Esophagus squamous epithelium (tissue), 5 donors: ENCODE measurements at regions not wholly inside any gene's neighbourhood (a gene's known extent, or its start where the extent isn't known, plus 50 kb on each side); places are given as distances from the start of the nearest gene placed in this dataset.

ENCODE experiments used
- DNase-seq: peaks from one replicate; lab custom pipeline; 2025; lab: John Stamatoyannopoulos, UW
- H3K27ac ChIP-seq, 4 donors: fragments of 200-600 bp; sonication (generic); one replicate each; pipeline ENCODE4 v1.5.1; 2016 to 2019; ENCODE audit warnings: mild to moderate bottlenecking in 1 of 4
- H3K27me3 ChIP-seq, 4 donors: fragments of 200-600 bp; sonication (generic); 1 replicate in 3 of 4; 2 replicates in 1 of 4; pipeline versions ENCODE4 v1.5.1 to v1.6.0; 2017 to 2021; ENCODE audit warnings: antibody characterized with exemption in 1 of 4
- H3K36me3 ChIP-seq, 3 donors: fragments of 200-600 bp; sonication (generic); one replicate each; pipeline ENCODE4 v1.5.1; 2016 to 2019
- H3K4me1 ChIP-seq, 3 donors: fragments of 200-600 bp; sonication (generic); one replicate each; pipeline ENCODE4 v1.5.1; 2017 to 2019
- H3K4me3 ChIP-seq, 4 donors: fragments of 200-600 bp; sonication (generic); 1 replicate in 3 of 4; 2 replicates in 1 of 4; pipeline ENCODE4 v1.5.1; 2016 to 2019; ENCODE audit warnings: mild to moderate bottlenecking in 2 of 4, moderate library complexity in 1 of 4
- H3K9me3 ChIP-seq, 3 donors: fragments of 200-600 bp; sonication (generic); one replicate each; pipeline ENCODE4 v1.5.1; 2016 to 2019
- CTCF ChIP-seq, 6 experiments: fragments of 450-650 bp in 4 of 6; fragments of 200-600 bp in 2 of 6; sonication (generic) in 2 of 6; IDR thresholded peaks; one replicate each; pipeline ENCODE4 v1.5.1; 2016 to 2019; ENCODE audit warnings: antibody characterized with exemption in 6 of 6, mild to moderate bottlenecking in 4 of 6, moderate library complexity in 4 of 6
- POLR2A ChIP-seq, 4 donors: fragments of 450-650 bp; IDR thresholded peaks; one replicate each; pipeline ENCODE4 v1.6.1; 2017; ENCODE audit warnings: antibody characterized with exemption in 4 of 4, mild to moderate bottlenecking in 4 of 4, moderate library complexity in 3 of 4
- WGBS, 2 donors: methylation state at CpG; one replicate each; pipeline ENCODE4 v1.1.5; 2018; 5-methylcytosine and 5-hydroxymethylcytosine counted together
- intact Hi-C: fragments of 100-400 bp; cut with DNase I; formaldehyde crosslinking; loops from one replicate; pipeline ENCODE4 v1.15.0; 2022
- donor health status: DM: yes; HTN: yes; CAD: no.

DNA sequence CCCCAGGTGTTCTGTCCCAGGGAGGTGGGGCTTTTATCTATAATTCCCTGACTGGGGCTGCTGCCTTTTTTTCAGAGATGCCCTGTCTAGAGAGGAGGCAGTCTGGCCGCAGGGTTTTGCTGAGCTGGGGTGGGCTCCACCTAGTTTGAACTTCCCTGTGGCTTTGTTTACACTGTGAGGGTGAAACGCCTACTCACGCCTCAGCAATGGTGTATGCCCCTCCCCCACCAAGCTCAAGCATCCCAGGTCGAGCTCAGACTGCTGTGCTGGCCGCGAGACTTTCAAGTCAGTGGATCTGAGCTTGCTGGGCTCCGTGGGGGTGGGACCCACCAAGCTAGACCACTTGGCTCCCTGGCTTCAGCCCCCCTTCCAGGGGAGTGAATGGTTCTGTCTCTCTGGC is 124.3 kb downstream of the CENPF start:
- TF ChIP-seq CTCF (IDR thresholded peaks at IDR 0.05): no peak
- no peak for TF ChIP-seq POLR2A (IDR thresholded peaks at IDR 0.05)
- intact Hi-C loops: no loop called here

DNA sequence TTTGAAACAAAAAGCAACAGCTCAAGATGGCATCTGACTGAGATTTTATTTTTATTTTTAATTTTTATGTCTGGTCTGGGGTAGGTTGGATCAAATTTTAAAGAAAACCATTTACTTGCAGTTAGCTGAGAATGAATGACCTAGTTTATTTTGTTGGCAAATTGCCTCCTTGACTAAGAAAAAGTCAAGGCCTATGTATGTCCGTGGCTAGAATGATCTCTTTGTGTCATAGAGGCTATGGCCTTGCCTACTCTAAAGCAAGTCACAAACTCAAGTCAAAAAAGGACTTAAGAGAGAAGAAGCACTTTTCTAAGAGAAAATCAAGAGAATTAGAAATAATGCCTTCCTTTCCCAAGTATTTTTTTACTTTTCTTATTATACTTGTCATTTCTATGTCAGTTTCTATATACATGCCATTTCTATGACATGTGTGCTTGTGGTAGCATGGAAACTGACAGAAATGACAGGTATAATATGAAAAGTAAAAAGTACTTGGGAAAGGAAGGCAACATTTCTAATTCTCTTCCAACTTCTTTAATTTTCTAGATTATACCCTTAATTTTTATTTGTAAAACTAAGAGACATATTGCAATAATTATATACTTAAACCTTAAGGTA is 136.7 kb downstream of the CENPF start:
- no peak for DNase-seq
- Histone ChIP-seq H3K9me3 (no peaks in the 10 kb centered on the region), H3K27ac (no peak overlapping the region), H3K27me3 (no peaks in the 10 kb centered on the region), H3K4me1 (no peaks in the 10 kb centered on the region), H3K36me3 (no peaks in the 10 kb centered on the region), H3K4me3 (no peak overlapping the region)
- intact Hi-C loops: no loop called here
- WGBS, 2 donors: 23 to 35% methylated on average over 1 of the region's 1 CpG
- TF ChIP-seq POLR2A (IDR thresholded peaks at IDR 0.05): no peak
- no peak for TF ChIP-seq CTCF (IDR thresholded peaks at IDR 0.05)

More for the DNA sequence above, 124.3 kb downstream of the CENPF start:
- no peak overlapping the region for H3K4me3 ChIP-seq
- H3K27ac ChIP-seq: no peak overlapping the region
- no peaks in the 10 kb centered on the region for H3K9me3 ChIP-seq
- WGBS, 2 donors: 16 to 18% methylated on average over 4 to 6 of the region's 7 CpGs
- H3K36me3 ChIP-seq: no peaks in the 10 kb centered on the region
- DNase-seq: no peak
- no peaks in the 10 kb centered on the region for H3K27me3 ChIP-seq
- no peaks in the 10 kb centered on the region for H3K4me1 ChIP-seq

DNA sequence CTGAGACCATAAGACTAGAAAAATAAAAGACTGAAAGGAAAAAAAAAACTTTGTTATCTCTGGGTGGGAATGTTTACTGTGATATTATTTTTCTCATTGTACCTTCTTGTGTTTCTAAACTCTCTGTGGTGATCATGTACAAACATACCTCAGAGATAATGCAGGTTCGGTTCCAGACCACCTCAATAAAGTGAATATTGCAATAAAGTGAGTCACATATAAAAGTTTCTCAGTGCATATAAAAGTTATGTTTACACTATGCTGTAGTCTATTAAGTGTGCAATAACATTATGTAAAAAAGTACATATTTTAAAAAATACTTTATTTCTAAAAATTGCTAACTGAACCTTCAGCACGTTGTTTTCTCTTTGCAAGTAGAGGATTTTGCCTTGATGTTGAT is 137.5 kb downstream of the CENPF start:
- TF ChIP-seq CTCF (IDR thresholded peaks at IDR 0.05): no peak
- H3K27ac ChIP-seq: no peak overlapping the region
- intact Hi-C loops: no loop called here
- H3K4me1 ChIP-seq: no peaks in the 10 kb centered on the region
- no peaks in the 10 kb centered on the region for H3K36me3 ChIP-seq
- no peak for DNase-seq
- H3K27me3 ChIP-seq: no peaks in the 10 kb centered on the region
- 51 to 57% methylated on average over 2 of the region's 2 CpGs for WGBS, 2 donors
- no peaks in the 10 kb centered on the region for H3K9me3 ChIP-seq
- H3K4me3 ChIP-seq: no peak overlapping the region

DNA sequence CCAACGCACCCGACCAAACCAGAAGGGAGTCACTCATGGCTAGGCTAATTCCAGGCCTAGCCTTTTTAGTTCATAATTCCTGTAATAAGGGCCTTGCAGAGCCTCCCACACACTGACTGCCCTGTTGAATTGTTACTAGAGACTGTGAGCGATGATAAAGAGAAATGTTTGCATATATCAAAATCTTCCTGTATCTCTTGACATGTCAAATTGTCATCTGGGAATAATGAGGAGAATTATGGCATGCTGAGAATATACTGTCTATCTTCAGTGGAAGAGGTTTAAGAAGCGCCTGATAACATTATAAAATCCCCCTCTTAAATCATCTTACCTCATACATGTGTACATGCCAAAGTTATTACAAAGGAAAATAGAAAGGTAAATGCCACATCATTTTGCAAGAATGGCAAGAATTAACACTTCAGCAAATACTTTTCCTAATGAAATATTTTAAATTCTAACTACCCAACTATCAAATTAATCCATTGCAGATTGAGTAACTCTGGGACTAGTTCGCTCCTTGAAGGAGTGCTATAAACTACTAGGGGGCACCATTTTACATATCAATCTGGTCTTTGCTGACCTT is 144.1 kb downstream of the CENPF start:
- DNase-seq: no peak
- Histone ChIP-seq H3K4me1 (no peaks in the 10 kb centered on the region), H3K36me3 (no peaks in the 10 kb centered on the region), H3K27ac (no peak overlapping the region), H3K27me3 (no peaks in the 10 kb centered on the region), H3K4me3 (no peak overlapping the region), H3K9me3 (no peaks in the 10 kb centered on the region)
- WGBS, 2 donors: 76 to 77% methylated on average over 5 of the region's 5 CpGs
- intact Hi-C loops: no loop called here
- no peak for TF ChIP-seq CTCF (IDR thresholded peaks at IDR 0.05)
- no peak for TF ChIP-seq POLR2A (IDR thresholded peaks at IDR 0.05)

DNA sequence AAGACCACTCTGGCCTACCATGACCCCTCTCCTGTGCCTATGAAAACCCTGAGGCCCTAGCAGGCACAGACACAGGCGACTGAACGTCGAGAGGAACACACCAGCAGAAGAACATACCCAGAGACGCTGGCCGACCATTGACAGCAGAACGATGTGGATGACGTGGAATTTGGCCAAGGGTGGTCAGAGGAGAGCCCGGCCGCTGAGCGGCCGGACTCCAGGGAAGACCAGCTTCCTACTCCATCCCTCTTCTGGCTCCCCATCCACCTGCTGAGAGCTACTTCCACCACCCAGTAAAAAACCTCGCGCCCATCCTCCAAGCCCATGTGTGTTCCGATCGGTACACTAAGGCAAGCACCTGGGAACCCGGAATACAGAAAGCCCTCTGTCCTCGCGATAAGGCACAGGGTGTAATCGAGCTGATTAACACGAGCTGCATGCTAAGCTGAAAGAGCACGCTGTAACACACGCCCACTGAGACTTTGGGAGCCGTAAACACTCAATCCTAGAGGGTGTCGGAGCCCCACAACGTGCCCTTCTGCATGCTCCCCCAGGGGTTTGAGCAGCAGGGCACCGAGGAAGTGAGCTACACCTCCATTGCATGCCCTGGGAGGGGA is 150.3 kb downstream of the CENPF start:
- 81 to 89% methylated on average over 19 to 26 of the region's 26 CpGs for WGBS, 2 donors
- H3K4me3 ChIP-seq: no peak overlapping the region
- H3K9me3 ChIP-seq: no peaks in the 10 kb centered on the region
- no peak for DNase-seq
- no peaks in the 10 kb centered on the region for H3K27me3 ChIP-seq
- H3K4me1 ChIP-seq: no peaks in the 10 kb centered on the region
- TF ChIP-seq CTCF (IDR thresholded peaks at IDR 0.05) (no peak), POLR2A (IDR thresholded peaks at IDR 0.05) (no peak)
- no peaks in the 10 kb centered on the region for H3K36me3 ChIP-seq
- no peak overlapping the region for H3K27ac ChIP-seq
- intact Hi-C loops: no loop called here
